Thoracic aorta (tissue), 2 donors: ENCODE measurements at regions not wholly inside any gene's neighbourhood (a gene's known extent, or its start where the extent isn't known, plus 50 kb on each side); places are given as distances from the start of the nearest gene placed in this dataset.
A peak's percentile ranks its signal among the peaks of the same experiment; 100 is the strongest.
"Not testable (repeated sequence)": the region's sequence is repeated elsewhere in the genome, so short reads cannot be mapped to it uniquely, and the experiment has no call there.

Source experiments
- ATAC-seq: fragments of 150-250 bp; one replicate; pipeline ENCODE4 v1.8.0; 2017; ENCODE audit warnings: low read depth; ENCODE audit not compliant: insufficient number of reproducible peaks, low FRiP score
- DNase-seq: peaks from one replicate; pipeline ENCODE4 v3.0.0-alpha.2; 2020; ENCODE audit warnings: low spot score
- H3K27ac ChIP-seq, 2 donors: fragments of 200-600 bp; sonication (generic); 1 replicate in 1 of 2; 2 replicates in 1 of 2; pipeline ENCODE4 v1.5.1; 2016; ENCODE audit warnings: mild to moderate bottlenecking in 2 of 2, moderate library complexity in 2 of 2
- H3K27me3 ChIP-seq: fragments of 200-600 bp; sonication (generic); replicated peaks from 2 replicates; pipeline ENCODE4 v1.6.0; 2016; ENCODE audit warnings: mild to moderate bottlenecking; ENCODE audit not compliant: insufficient read depth
- H3K36me3 ChIP-seq: fragments of 200-600 bp; sonication (generic); one replicate; pipeline ENCODE4 v1.5.1; 2016
- H3K4me1 ChIP-seq, 2 donors: fragments of 200-600 bp; sonication (generic); 1 replicate in 1 of 2; 2 replicates in 1 of 2; pipeline versions ENCODE4 v1.5.1 to v1.6.0; 2016; ENCODE audit warnings: low read depth in 2 of 2, mild to moderate bottlenecking in 1 of 2; ENCODE audit not compliant: control insufficient read depth in 1 of 2
- H3K4me3 ChIP-seq: fragments of 200-600 bp; sonication (generic); 2 replicates; pipeline ENCODE4 v1.5.1; 2016; ENCODE audit warnings: mild to moderate bottlenecking
- H3K9me3 ChIP-seq: fragments of 200-600 bp; sonication (generic); 2 replicates; pipeline ENCODE4 v1.5.1; 2016
- TF ChIP-seq, protein P1 (sequence below): fragments of 200-600 bp; sonication (generic); IDR thresholded peaks from one replicate; pipeline ENCODE4 v1.5.1; 2019; ENCODE audit warnings: antibody characterized with exemption

DNA sequence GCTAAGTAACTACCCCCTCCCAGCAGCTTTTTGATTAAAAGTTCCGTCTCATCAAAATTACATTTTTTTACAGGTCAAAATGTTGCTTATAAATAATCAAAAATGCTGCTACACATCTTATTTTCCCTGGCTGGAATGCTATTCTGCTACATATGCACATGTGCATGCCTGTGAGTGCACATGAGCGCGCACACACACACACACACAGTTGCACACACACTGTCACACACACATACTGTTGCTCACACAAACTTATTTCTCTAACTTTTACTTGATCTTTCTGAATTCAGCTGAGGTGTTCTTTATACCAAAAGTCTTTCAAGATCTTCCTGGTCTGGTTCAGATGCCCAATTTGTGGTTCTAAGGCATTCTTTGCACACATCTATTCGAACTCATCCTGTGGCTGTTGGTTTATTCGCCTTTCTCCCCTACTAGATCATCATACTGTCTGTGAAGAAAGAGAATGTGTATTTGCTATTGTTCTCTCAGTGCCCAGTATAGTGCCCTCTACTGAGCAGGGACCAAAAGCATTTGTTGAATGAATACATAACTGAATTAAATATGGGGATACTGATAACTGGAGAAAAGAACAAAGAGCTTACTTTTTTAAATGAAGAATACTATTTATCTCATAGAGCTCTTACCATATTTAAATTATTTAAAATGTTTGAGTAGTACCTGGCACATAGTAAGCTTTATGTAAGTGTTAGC, 68.1 kb upstream of the CCDC179 start:
- no peaks in the 10 kb centered on the region for H3K27me3 ChIP-seq
- H3K4me3 ChIP-seq = no peak overlapping the region
- TF ChIP-seq, protein P1, sequence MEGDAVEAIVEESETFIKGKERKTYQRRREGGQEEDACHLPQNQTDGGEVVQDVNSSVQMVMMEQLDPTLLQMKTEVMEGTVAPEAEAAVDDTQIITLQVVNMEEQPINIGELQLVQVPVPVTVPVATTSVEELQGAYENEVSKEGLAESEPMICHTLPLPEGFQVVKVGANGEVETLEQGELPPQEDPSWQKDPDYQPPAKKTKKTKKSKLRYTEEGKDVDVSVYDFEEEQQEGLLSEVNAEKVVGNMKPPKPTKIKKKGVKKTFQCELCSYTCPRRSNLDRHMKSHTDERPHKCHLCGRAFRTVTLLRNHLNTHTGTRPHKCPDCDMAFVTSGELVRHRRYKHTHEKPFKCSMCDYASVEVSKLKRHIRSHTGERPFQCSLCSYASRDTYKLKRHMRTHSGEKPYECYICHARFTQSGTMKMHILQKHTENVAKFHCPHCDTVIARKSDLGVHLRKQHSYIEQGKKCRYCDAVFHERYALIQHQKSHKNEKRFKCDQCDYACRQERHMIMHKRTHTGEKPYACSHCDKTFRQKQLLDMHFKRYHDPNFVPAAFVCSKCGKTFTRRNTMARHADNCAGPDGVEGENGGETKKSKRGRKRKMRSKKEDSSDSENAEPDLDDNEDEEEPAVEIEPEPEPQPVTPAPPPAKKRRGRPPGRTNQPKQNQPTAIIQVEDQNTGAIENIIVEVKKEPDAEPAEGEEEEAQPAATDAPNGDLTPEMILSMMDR = no peak
- ATAC-seq (no peak), DNase-seq (no peak)
- H3K36me3 ChIP-seq = no peaks in the 10 kb centered on the region
- H3K9me3 ChIP-seq = no peaks in the 10 kb centered on the region
- H3K4me1 ChIP-seq = no peaks in the 10 kb centered on the region
- H3K27ac ChIP-seq = no peak overlapping the region

DNA sequence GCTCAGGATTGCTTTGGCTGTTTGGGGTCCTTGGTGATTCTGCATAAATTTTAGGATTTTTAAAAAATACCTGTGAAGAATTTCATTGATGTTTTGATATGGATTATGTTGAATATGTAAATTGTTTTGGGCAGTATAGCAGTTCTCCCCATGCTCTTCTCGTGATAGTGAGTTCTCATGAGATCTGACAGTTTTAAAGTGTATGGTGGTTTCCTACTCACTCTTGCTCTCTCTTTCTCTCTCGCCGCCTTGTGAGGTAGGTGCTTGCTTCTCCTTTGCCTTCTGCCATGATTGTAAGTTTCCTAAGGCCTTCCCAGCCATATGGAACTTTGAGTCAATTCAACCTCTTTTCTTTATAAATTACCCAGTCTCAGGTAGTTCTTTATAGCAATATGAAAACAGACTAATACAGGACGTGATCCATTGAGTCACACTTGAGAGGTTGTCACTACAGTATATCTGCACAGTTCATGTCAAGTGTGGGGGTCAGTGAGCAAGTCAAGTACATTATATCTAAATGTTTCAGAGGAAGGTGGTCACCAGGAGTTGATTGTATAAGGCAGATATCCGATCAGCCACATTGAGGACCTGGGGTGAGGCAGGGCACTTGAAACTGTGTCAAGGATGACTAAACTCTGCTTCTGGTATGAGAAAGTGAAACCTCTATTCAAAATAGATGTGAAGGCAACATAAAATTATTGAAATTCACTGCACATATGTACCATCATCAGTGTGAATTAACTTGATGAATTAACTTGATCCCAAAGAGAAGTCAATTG, 70.7 kb upstream of the CCDC179 start:
- DNase-seq = no peak
- Histone ChIP-seq H3K4me3 (peak overlapping the region; percentile 10), H3K4me1 (no peaks in the 10 kb centered on the region), H3K27me3 (no peaks in the 10 kb centered on the region), H3K9me3 (no peaks in the 10 kb centered on the region), H3K36me3 (no peaks in the 10 kb centered on the region), H3K27ac (no peak overlapping the region)
- no peak for ATAC-seq
- TF ChIP-seq, protein P1 = no peak

DNA sequence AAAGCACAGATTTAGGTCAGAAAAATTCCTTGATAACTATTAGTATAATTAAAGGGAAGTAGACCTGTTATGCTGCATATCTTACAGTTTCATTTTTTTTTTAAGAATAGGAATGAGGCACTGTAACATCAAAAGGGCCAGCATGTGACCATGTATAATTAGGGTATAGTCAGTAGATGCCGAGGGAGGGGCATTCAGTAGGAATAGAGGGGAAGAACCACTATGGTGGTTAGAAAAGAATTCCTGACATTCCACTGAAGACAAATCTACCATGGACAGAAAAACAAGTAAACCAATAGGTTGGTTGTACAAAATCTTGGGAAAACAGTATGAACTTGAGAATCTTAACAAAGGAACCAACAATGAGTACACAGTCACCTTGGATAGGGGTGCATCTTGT, 78.4 kb upstream of the CCDC179 start:
- DNase-seq = no peak
- no peak overlapping the region for H3K27ac ChIP-seq
- no peaks in the 10 kb centered on the region for H3K9me3 ChIP-seq
- H3K27me3 ChIP-seq = no peaks in the 10 kb centered on the region
- no peaks in the 10 kb centered on the region for H3K36me3 ChIP-seq
- TF ChIP-seq, protein P1 = no peak
- no peak for ATAC-seq
- H3K4me1 ChIP-seq = no peaks in the 10 kb centered on the region
- H3K4me3 ChIP-seq = no peak overlapping the region

DNA sequence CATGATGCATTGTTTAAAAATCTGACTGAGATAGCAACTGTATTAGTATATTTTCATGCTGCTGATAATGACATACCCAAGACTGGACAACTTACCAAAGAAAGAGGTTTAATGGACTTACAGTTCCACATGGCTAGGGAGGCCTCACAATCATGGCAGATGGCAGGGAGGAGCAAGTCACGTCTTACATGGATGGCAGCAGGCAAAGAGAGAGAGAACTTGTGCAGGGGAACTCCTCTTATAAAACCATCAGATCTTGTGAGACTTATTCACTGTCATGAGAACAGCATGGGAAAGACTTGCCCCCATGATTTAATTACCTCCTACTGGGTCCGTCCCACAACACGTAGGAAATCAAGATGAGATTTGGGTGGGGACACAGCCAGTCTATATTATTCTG, 81.3 kb upstream of the CCDC179 start:
- not testable (repeated sequence) for H3K36me3 ChIP-seq, DNase-seq, H3K4me1 ChIP-seq, H3K27ac ChIP-seq, H3K27me3 ChIP-seq, H3K9me3 ChIP-seq, ATAC-seq, H3K4me3 ChIP-seq

DNA sequence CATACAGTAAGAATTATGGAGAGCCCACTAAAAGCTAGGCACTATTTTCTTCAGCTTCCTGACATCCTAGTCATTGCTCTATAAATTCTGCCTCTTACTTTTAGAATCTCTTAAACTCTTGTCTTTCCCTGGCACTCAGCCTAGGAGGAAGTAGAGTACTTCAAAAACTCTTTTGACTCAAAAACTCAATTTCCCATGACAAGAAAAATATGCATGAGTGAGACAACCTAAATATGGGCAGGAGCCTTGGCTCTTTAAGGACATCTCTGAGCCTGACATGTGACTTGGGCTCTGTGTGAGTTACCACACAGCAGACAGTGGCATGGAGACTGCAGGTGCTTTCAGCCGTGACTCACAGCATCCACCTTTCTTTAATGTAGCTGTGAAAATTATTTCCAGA, 97.5 kb upstream of the CCDC179 start:
- DNase-seq (no peak), ATAC-seq (no peak)
- Histone ChIP-seq H3K9me3 (no peaks in the 10 kb centered on the region), H3K27ac (peak overlapping the region in 1 of 2 donors; percentile 2), H3K4me1 (peaks cover 0 to 4% of the 10 kb centered on the region in 2 donors), H3K4me3 (no peak overlapping the region), H3K27me3 (no peaks in the 10 kb centered on the region), H3K36me3 (no peaks in the 10 kb centered on the region)
- TF ChIP-seq, protein P1 = no peak
